Endothelial cell (in vitro differentiated cells): ENCODE measurements at regions not wholly inside any gene's neighbourhood (a gene's known extent, or its start where the extent isn't known, plus 50 kb on each side); places are given as distances from the start of the nearest gene placed in this dataset.

Source experiments
- DNase-seq: peaks from one replicate; pipeline ENCODE4 v3.0.0; 2021; ENCODE audit warnings: low spot score
- H3K27ac Mint-ChIP-seq: one replicate; pipeline ENCODE4 v1.8.0; 2021; ENCODE audit warnings: mixed read lengths, inconsistent platforms; ENCODE audit not compliant: unreplicated experiment
- H3K27me3 Mint-ChIP-seq: one replicate; pipeline ENCODE4 v1.8.0; 2021; ENCODE audit warnings: mild to moderate bottlenecking, moderate library complexity, mixed read lengths, inconsistent platforms; ENCODE audit not compliant: unreplicated experiment
- H3K36me3 Mint-ChIP-seq: one replicate; pipeline ENCODE4 v1.8.0; 2021; ENCODE audit warnings: mild to moderate bottlenecking, low read depth, mixed read lengths, inconsistent platforms; ENCODE audit not compliant: unreplicated experiment
- H3K4me1 Mint-ChIP-seq: one replicate; pipeline ENCODE4 v1.8.0; 2021; ENCODE audit warnings: mild to moderate bottlenecking, mixed read lengths, inconsistent platforms; ENCODE audit not compliant: unreplicated experiment
- H3K4me3 Mint-ChIP-seq: one replicate; pipeline ENCODE4 v1.8.0; 2021; ENCODE audit warnings: mild to moderate bottlenecking, mixed read lengths, inconsistent platforms; ENCODE audit not compliant: unreplicated experiment
- H3K9me3 Mint-ChIP-seq: one replicate; pipeline ENCODE4 v1.8.0; 2021; ENCODE audit warnings: mixed read lengths, inconsistent platforms; ENCODE audit not compliant: unreplicated experiment
- TF ChIP-seq, protein P1 (sequence below): fragments of 200-600 bp; sonication (generic); IDR thresholded peaks from one replicate; pipeline ENCODE4 v1.5.0; 2021; ENCODE audit warnings: antibody characterized with exemption; ENCODE audit not compliant: unreplicated experiment

DNA sequence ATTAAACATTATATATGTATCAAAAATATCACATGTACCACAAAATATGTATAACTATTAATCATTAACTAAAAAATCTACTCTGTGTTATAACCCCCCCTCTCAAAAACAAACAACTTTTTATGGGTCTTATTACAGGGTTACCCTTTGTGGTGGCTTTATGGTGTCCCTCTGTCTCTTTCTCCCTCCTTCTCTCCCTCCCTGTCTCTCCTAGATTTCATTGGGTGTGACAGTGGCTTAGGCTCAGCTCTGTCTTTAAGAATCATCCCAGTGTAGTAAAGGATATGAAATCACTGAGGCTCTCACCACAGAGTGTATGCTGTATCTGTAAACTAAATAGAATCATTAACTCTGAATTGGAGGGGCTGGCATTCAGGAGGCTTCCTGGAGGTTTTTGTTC, 93.7 kb downstream of the TDRD15 start:
- no peak for DNase-seq
- H3K9me3 Mint-ChIP-seq: peaks cover 10% of the 10 kb centered on the region
- H3K27ac Mint-ChIP-seq: peak overlapping the region; percentile 27
- peaks cover 16% of the 10 kb centered on the region for H3K4me1 Mint-ChIP-seq
- TF ChIP-seq, protein P1, sequence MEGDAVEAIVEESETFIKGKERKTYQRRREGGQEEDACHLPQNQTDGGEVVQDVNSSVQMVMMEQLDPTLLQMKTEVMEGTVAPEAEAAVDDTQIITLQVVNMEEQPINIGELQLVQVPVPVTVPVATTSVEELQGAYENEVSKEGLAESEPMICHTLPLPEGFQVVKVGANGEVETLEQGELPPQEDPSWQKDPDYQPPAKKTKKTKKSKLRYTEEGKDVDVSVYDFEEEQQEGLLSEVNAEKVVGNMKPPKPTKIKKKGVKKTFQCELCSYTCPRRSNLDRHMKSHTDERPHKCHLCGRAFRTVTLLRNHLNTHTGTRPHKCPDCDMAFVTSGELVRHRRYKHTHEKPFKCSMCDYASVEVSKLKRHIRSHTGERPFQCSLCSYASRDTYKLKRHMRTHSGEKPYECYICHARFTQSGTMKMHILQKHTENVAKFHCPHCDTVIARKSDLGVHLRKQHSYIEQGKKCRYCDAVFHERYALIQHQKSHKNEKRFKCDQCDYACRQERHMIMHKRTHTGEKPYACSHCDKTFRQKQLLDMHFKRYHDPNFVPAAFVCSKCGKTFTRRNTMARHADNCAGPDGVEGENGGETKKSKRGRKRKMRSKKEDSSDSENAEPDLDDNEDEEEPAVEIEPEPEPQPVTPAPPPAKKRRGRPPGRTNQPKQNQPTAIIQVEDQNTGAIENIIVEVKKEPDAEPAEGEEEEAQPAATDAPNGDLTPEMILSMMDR: no peak
- H3K27me3 Mint-ChIP-seq: peaks cover 5% of the 10 kb centered on the region
- peaks cover 22% of the 10 kb centered on the region for H3K36me3 Mint-ChIP-seq
- no peak overlapping the region for H3K4me3 Mint-ChIP-seq

DNA sequence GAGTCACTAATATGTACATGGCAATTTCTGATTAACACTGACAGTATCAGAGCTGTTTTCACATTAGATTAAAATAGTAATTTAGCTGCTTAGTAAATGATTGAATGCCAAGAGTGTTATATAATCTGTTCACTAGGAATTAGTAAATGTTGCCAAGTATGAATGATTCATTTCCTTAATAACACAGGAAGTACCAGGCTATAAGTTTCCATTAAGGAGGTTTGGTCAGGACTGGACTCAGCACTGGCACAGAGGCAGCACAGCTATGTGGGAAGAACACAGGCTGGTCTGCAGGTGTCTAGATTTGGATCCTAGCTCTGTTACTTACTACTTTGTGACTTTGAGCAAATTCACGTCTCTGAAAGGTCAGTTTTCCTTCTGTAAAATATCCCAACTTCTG, 97.2 kb downstream of the TDRD15 start:
- H3K4me1 Mint-ChIP-seq: peaks cover 18% of the 10 kb centered on the region
- TF ChIP-seq, protein P1: no peak
- no peak for DNase-seq
- peaks cover 6% of the 10 kb centered on the region for H3K27me3 Mint-ChIP-seq
- H3K9me3 Mint-ChIP-seq: peaks cover 7% of the 10 kb centered on the region
- peaks cover 13% of the 10 kb centered on the region for H3K36me3 Mint-ChIP-seq
- H3K27ac Mint-ChIP-seq: peak overlapping the region; percentile 10
- H3K4me3 Mint-ChIP-seq: no peak overlapping the region

DNA sequence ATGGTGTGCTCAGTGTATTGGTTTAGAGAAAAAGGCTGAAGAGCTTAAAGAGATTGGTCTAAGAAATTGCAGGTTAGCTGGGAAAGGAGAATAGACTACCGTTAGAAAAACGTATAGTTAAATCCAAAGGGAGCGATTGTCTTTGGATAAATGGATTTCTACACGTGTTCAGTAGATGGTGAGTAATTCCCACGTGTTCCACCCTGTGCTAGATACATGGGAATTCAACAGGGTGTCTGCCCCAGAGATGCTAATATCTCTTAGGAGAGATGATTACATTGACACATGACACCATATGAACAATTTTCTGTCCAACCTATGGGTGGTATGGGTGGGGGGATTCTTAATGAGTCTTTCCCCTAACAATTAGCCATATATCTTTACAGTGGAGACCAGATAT, 99.8 kb downstream of the TDRD15 start:
- TF ChIP-seq, protein P1: no peak
- no peak overlapping the region for H3K27ac Mint-ChIP-seq
- no peaks in the 10 kb centered on the region for H3K36me3 Mint-ChIP-seq
- no peak for DNase-seq
- peaks cover 27% of the 10 kb centered on the region for H3K4me1 Mint-ChIP-seq
- peaks cover 7% of the 10 kb centered on the region for H3K27me3 Mint-ChIP-seq
- peaks cover 4% of the 10 kb centered on the region for H3K9me3 Mint-ChIP-seq
- no peak overlapping the region for H3K4me3 Mint-ChIP-seq

DNA sequence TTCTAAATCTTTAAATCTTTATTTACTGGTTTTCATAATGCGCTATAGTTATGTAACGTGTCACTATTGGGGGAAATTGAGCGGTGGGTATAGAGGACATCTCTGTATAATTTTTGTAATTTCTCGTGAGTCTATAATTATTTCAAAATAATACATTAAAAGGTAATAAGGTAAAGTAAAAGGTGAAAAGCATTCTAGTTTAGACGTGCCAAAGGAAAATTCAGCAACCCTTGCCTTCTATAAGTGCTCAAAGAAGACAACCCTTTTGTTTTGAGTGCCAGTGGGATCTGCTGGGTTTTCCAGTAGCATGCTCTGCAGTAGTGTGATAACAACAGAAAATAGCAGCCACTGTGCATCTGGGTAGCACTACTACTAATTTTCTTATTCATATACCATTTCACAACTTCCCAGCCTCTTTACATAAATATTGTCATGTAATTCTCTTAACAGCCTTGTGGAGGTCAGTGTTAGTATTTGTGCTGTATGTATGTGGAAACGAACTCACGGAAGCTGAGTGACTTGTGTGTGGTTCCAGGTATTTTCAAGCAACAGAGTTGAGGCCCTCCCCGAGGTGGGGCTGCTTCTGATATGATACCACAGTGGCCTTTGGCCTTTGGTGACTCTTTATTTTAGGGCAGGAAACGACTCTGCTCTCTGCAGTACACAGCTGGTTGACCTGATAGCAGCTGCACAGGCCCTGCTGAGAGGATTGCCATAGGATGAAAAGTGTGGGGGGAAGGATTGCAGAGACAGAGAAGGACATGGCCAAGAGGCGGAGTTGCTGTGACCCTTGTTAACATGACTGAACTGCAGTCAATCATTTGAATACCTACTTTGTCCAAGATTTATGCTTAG, 104.5 kb downstream of the TDRD15 start:
- peak; percentile 17 for DNase-seq
- Mint-ChIP-seq H3K4me3 (peak overlapping the region; percentile 42), H3K27ac (peak overlapping the region; percentile 75), H3K9me3 (no peaks in the 10 kb centered on the region), H3K4me1 (peaks cover 43% of the 10 kb centered on the region), H3K36me3 (no peaks in the 10 kb centered on the region), H3K27me3 (peaks cover 9% of the 10 kb centered on the region)
- TF ChIP-seq, protein P1: no peak

DNA sequence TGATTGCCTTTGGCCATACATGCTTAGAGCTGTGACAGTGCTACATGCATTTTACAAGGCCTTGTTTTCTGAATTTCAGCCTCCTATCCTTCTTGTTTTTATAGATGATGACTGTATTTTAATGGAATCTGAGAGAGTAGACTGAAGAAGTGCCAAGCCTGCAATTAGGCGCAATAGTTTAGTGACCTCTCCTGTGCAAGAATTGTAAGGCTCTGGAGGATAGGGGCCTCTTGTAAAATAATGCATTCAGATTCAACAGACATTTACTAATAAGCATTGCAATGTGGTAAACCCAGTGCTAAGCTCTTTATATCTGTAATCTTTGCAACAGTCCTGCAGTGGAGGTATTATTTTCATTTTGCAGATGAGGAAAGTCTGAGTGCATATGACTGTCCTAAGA, 105.5 kb downstream of the TDRD15 start:
- TF ChIP-seq, protein P1: no peak

More for the DNA sequence above, 105.5 kb downstream of the TDRD15 start:
- Mint-ChIP-seq H3K27me3 (peaks cover 9% of the 10 kb centered on the region), H3K36me3 (no peaks in the 10 kb centered on the region), H3K27ac (no peak overlapping the region), H3K9me3 (no peaks in the 10 kb centered on the region), H3K4me1 (peaks cover 47% of the 10 kb centered on the region), H3K4me3 (no peak overlapping the region)
- DNase-seq: no peak
